Glomerular visceral epithelial cell (primary cell): ENCODE measurements at regions not wholly inside any gene's neighbourhood (a gene's known extent, or its start where the extent isn't known, plus 50 kb on each side); places are given as distances from the start of the nearest gene placed in this dataset.
"Not testable (repeated sequence)": the region's sequence is repeated elsewhere in the genome, so short reads cannot be mapped to it uniquely, and the experiment has no call there.

ENCODE experiments used
- DNase-seq: peaks from one replicate; pipeline ENCODE4 v3.0.0-alpha.2; 2016; ENCODE audit errors: extremely low spot score

- DNase-seq = peak; percentile 2
Measured at GRCh38 chr2:91742973-91743490, 3051.6 kb downstream of the RPIA start.

- not testable (repeated sequence) for DNase-seq
Measured at GRCh38 chr2:91743910-91744309, 3052.4 kb downstream of the RPIA start.

GRCh38 chr2:91744700-91745141 is 3053.2 kb downstream of the RPIA start:
- not testable (repeated sequence) for DNase-seq

GRCh38 chr2:91748902-91749301 is 3057.4 kb downstream of the RPIA start:
- DNase-seq = no peak

- not testable (repeated sequence) for DNase-seq
Measured at GRCh38 chr2:91749665-91750064, 3058.2 kb downstream of the RPIA start.

- not testable (repeated sequence) for DNase-seq
Measured at GRCh38 chr2:91759361-91759941, 3068.0 kb downstream of the RPIA start.

- not testable (repeated sequence) for DNase-seq
Measured at GRCh38 chr2:91760672-91761071, 3069.2 kb downstream of the RPIA start.

- not testable (repeated sequence) for DNase-seq
Measured at GRCh38 chr2:91762312-91762711, 3070.8 kb downstream of the RPIA start.

- DNase-seq = peak; percentile 1
Measured at GRCh38 chr2:91763710-91764109, 3072.2 kb downstream of the RPIA start.

GRCh38 chr2:91764581-91765002 is 3073.1 kb downstream of the RPIA start:
- peak; percentile 65 for DNase-seq

- peak; percentile 61 for DNase-seq
Measured at GRCh38 chr2:91765018-91765754, 3073.7 kb downstream of the RPIA start.

- DNase-seq = peak; percentile 82
Measured at GRCh38 chr2:91766349-91767048, 3075.0 kb downstream of the RPIA start.

GRCh38 chr2:91768301-91768700 is 3076.8 kb downstream of the RPIA start:
- not testable (repeated sequence) for DNase-seq

- not testable (repeated sequence) for DNase-seq
Measured at GRCh38 chr2:91768997-91769396, 3077.5 kb downstream of the RPIA start.

- DNase-seq = peak; percentile 5
Measured at GRCh38 chr2:91770046-91770575, 3078.6 kb downstream of the RPIA start.

- not testable (repeated sequence) for DNase-seq
Measured at GRCh38 chr2:91771604-91772003, 3080.1 kb downstream of the RPIA start.

GRCh38 chr2:91772240-91772937 is 3080.9 kb downstream of the RPIA start:
- peak; percentile 10 for DNase-seq

GRCh38 chr2:91773810-91774209 is 3082.3 kb downstream of the RPIA start:
- peak; percentile 7 for DNase-seq

GRCh38 chr2:91775193-91775592 is 3083.7 kb downstream of the RPIA start:
- DNase-seq = not testable (repeated sequence)

- DNase-seq = not testable (repeated sequence)
Measured at GRCh38 chr2:91780324-91780723, 3088.9 kb downstream of the RPIA start.

GRCh38 chr2:91809391-91809790 is 3061.8 kb upstream of the TEKT4 start:
- not testable (repeated sequence) for DNase-seq
